HepG2 (cell line): ENCODE measurements at regions not wholly inside any gene's neighbourhood (a gene's known extent, or its start where the extent isn't known, plus 50 kb on each side); places are given as distances from the start of the nearest gene placed in this dataset.

ENCODE experiments used
- ATAC-seq: fragments of 200-7000 bp; cut with Tn5 transposase; 3 replicates; pipeline ENCODE4 v1.9.1; 2020; ENCODE audit warnings: mild to moderate bottlenecking, moderate library complexity
- BruUV-seq: library from RNA; stranded (reverse); fragments of 400-500 nt; replicated peaks from 2 replicates; lab custom pipeline; 2021; lab: Mats Ljungman, UMichigan
- CTCF ChIA-PET: fragments of 300-600 bp; formaldehyde crosslinking; extraction: SDS; loops from one replicate; lab custom pipeline; 2021; ENCODE audit warnings: low total read pairs, inconsistent platforms, low intra/inter-chr PET ratio; lab: Yijun Ruan, JAX
- POLR2A ChIA-PET: fragments of 350-600 bp; sonication (Branson Sonifier 250); formaldehyde crosslinking; loops from one replicate; lab custom pipeline; 2020; ENCODE audit warnings: antibody characterized with exemption, inconsistent platforms; lab: Yijun Ruan, JAX
- DNase-seq: peaks from one replicate; pipeline ENCODE4 v3.0.0-alpha.2; 2015; ENCODE audit warnings: low spot score
- FAIRE-seq: peaks from 3 replicates; lab custom pipeline; 2011; peaks lifted over from hg19 to GRCh38; lab: Jason Lieb, UNC
- H2AFZ ChIP-seq: one replicate; pipeline ENCODE4 v1.6.1; 2011; ENCODE audit warnings: low read length, inconsistent platforms
- H3K27ac ChIP-seq: fragments of 300-600 bp; 3 replicates; pipeline ENCODE4 v1.8.0; 2011; ENCODE audit warnings: mixed run types, mild to moderate bottlenecking, mixed read lengths, low read length, inconsistent platforms; ENCODE audit not compliant: insufficient read depth; ENCODE audit errors: extremely low read length
- H3K27me3 ChIP-seq, 2 experiments: fragments of 200-600 bp in 1 of 2; 2 replicates in 1 of 2; 3 replicates in 1 of 2; pipeline versions ENCODE4 v1.6.0 to v1.8.0; 2011; ENCODE audit warnings: low read length in 2 of 2, mild to moderate bottlenecking in 2 of 2, moderate library complexity in 2 of 2, inconsistent platforms in 1 of 2; ENCODE audit not compliant: insufficient read depth in 2 of 2, control insufficient read depth in 1 of 2
- H3K36me3 ChIP-seq, 2 experiments: fragments of 200-600 bp in 1 of 2; replicated peaks in 1 of 2; 2 replicates in 1 of 2; 3 replicates in 1 of 2; pipeline versions ENCODE4 v1.5.1 to v1.8.0; 2011; ENCODE audit warnings: low read length in 2 of 2, inconsistent platforms in 1 of 2; ENCODE audit not compliant: insufficient read depth in 2 of 2, control insufficient read depth in 1 of 2
- H3K4me1 ChIP-seq: 2 replicates; pipeline ENCODE4 v1.5.1; 2012; ENCODE audit warnings: low read length, inconsistent platforms; ENCODE audit not compliant: insufficient read depth
- H3K4me2 ChIP-seq: 2 replicates; pipeline ENCODE4 v1.6.0; 2011; ENCODE audit warnings: low read depth, low read length, inconsistent platforms
- H3K4me3 ChIP-seq, 3 experiments: fragments of 200-600 bp in 1 of 3; sonication (generic), shearing (Covaris generic) in 1 of 3; replicated peaks in 1 of 3; 2 replicates each; pipeline ENCODE4 v1.5.1; 2011 to 2016; ENCODE audit warnings: low read length in 3 of 3, inconsistent platforms in 2 of 3, low read depth in 2 of 3, mild to moderate bottlenecking in 2 of 3, control low read depth in 1 of 3, mixed read lengths in 1 of 3; ENCODE audit not compliant: insufficient read depth in 1 of 3
- H3K79me2 ChIP-seq: one replicate; pipeline ENCODE4 v1.6.1; 2011; ENCODE audit warnings: low read length, inconsistent platforms; ENCODE audit not compliant: insufficient read depth
- H3K9ac ChIP-seq: 2 replicates; pipeline ENCODE4 v1.6.0; 2011; ENCODE audit warnings: mild to moderate bottlenecking, low read depth, low read length, inconsistent platforms; ENCODE audit not compliant: insufficient read depth
- H3K9me3 ChIP-seq: 2 replicates; pipeline ENCODE4 v1.5.1; 2012; ENCODE audit warnings: mild to moderate bottlenecking, low read length
- H4K20me1 ChIP-seq: 2 replicates; pipeline ENCODE4 v1.6.0; 2011; ENCODE audit warnings: inconsistent platforms, mild to moderate bottlenecking, low read length, moderate library complexity; ENCODE audit not compliant: insufficient read depth
- AGO1 ChIP-seq: fragments of 200-400 bp; formaldehyde crosslinking; IDR thresholded peaks from 2 replicates; pipeline ENCODE4 v1.6.1; 2017; ENCODE audit warnings: mild to moderate bottlenecking, low read depth, low read length, moderate library complexity; ENCODE audit not compliant: poor library complexity, severe bottlenecking
- GLI4 ChIP-seq: sonication (generic); formaldehyde crosslinking; IDR thresholded peaks from 2 replicates; pipeline ENCODE4 v1.5.1; 2020; ENCODE audit warnings: missing genetic modification reagents, mild to moderate bottlenecking, moderate library complexity, borderline replicate concordance
- HMGA1 ChIP-seq: sonication (generic); formaldehyde crosslinking; conservative IDR thresholded peaks from 2 replicates; pipeline ENCODE4 v1.4.0; 2020; ENCODE audit warnings: missing genetic modification reagents
- NRL ChIP-seq: sonication (generic); formaldehyde crosslinking; IDR thresholded peaks from 2 replicates; pipeline ENCODE4 v1.5.0; 2020; ENCODE audit warnings: missing genetic modification reagents, mild to moderate bottlenecking, moderate library complexity, borderline replicate concordance
- SMC3 ChIP-seq: IDR thresholded peaks from 2 replicates; pipeline ENCODE4 v1.6.1; 2011; ENCODE audit warnings: low read length, improper control_type of control experiment
- STAG1 ChIP-seq: sonication (generic); formaldehyde crosslinking; IDR thresholded peaks from 2 replicates; pipeline ENCODE4 v1.4.0; 2020; ENCODE audit warnings: missing genetic modification reagents
- TMF1 ChIP-seq: sonication (generic); formaldehyde crosslinking; IDR thresholded peaks from 2 replicates; pipeline ENCODE4 v1.8.1; 2022; ENCODE audit warnings: low read depth, missing genetic modification reagents
- ZFP1 ChIP-seq: IDR thresholded peaks from 2 replicates; pipeline ENCODE4 v1.6.1; 2016
- ZNF207 ChIP-seq: fragments of 450-650 bp; IDR thresholded peaks from 2 replicates; pipeline ENCODE4 v1.6.1; 2016; ENCODE audit warnings: antibody characterized with exemption, borderline replicate concordance
- ZNF260 ChIP-seq: sonication (generic); formaldehyde crosslinking; IDR thresholded peaks from 2 replicates; pipeline ENCODE4 v1.4.0; 2020; ENCODE audit warnings: missing genetic modification reagents, low read depth, mild to moderate bottlenecking, borderline replicate concordance
- ZNF30 ChIP-seq: sonication (generic); formaldehyde crosslinking; IDR thresholded peaks from 2 replicates; pipeline ENCODE4 v1.5.0; 2020; ENCODE audit warnings: mild to moderate bottlenecking, missing genetic modification reagents
- ZNF674 ChIP-seq: sonication (generic); formaldehyde crosslinking; IDR thresholded peaks from 2 replicates; pipeline ENCODE4 v1.5.0; 2020; ENCODE audit warnings: low read depth, mild to moderate bottlenecking, missing genetic modification reagents
- ZNF678 ChIP-seq: sonication (generic); formaldehyde crosslinking; IDR thresholded peaks from 2 replicates; pipeline ENCODE4 v1.4.0; 2020; ENCODE audit warnings: mild to moderate bottlenecking, missing genetic modification reagents
- WGBS: methylation state at CpG from one replicate; pipeline ENCODE4 v1.1.6; 2017; ENCODE audit warnings: low lambda C conversion rate; 5-methylcytosine and 5-hydroxymethylcytosine counted together
- in situ Hi-C: cut with HindIII; loops from 2 replicates; pipeline ENCODE4 v1.10.0; 2017; ENCODE audit warnings: low pct_unique_long_range_greater_than_20kb; ENCODE audit not compliant: extremely low pct_ligation_motif_present
- intact Hi-C: fragments of 100-400 bp; cut with micrococcal nuclease; formaldehyde crosslinking; loops from one replicate; pipeline ENCODE4 v1.10.0; 2022; ENCODE audit not compliant: unreplicated experiment
- TF ChIP-seq, protein P1 (sequence below): sonication (generic); IDR thresholded peaks from 2 replicates; pipeline ENCODE4 v1.6.1; 2016; ENCODE audit warnings: low read depth, borderline replicate concordance
- TF ChIP-seq, protein P2 (sequence below): sonication (generic); formaldehyde crosslinking; IDR thresholded peaks from 2 replicates; pipeline ENCODE4 v1.5.0; 2020; ENCODE audit warnings: mild to moderate bottlenecking, missing genetic modification reagents, moderate library complexity
- TF ChIP-seq, protein P3 (sequence below): sonication (generic); formaldehyde crosslinking; IDR thresholded peaks from 2 replicates; pipeline ENCODE4 v1.4.0; 2020; ENCODE audit warnings: missing genetic modification reagents; ENCODE audit errors: not compliant biosample characterization
- TF ChIP-seq, protein P4 (sequence below): sonication (generic); formaldehyde crosslinking; IDR thresholded peaks from 2 replicates; pipeline ENCODE4 v1.4.0; 2020; ENCODE audit warnings: missing genetic modification reagents
- TF ChIP-seq, protein P5 (sequence below): IDR thresholded peaks from 2 replicates; pipeline ENCODE4 v1.6.1; 2016

DNA sequence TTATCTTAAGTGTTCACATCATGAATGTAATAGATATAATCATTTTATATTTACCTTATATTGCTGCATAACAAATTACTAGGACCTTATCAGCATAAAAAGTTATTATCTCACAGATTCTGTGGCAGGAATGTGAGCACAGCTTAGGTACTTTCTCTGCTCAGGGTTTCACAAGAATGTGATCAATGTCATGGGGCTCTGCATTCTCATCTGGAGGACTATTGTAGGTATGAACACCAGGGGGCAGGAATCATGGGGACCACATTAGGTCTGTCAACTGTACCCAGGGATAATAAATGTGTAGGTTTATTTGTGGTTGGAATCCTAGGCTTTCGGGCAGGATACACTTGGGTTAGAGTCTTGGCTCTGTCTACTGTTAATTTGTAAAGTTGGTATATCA, 519.2 kb downstream of the ARAP2 start:
- Histone ChIP-seq H3K27me3 (no peaks in the 10 kb centered on the region), H3K36me3 (no peaks in the 10 kb centered on the region), H2AFZ (no peak overlapping the region), H3K4me3 (no peak overlapping the region), H3K4me2 (no peak overlapping the region), H3K79me2 (no peaks in the 10 kb centered on the region), H3K27ac (no peak overlapping the region), H3K9me3 (no peaks in the 10 kb centered on the region), H3K9ac (no peak overlapping the region), H4K20me1 (no peaks in the 10 kb centered on the region), H3K4me1 (peaks cover 6% of the 10 kb centered on the region; the same call in 1 of the 2 replicates)
- ATAC-seq = peak; percentile 78
- 70% methylated on average over 1 of the region's 1 CpG for WGBS
- POLR2A ChIA-PET = no interaction called here
- no peak for FAIRE-seq
- CTCF ChIA-PET = no interaction called here
- intact Hi-C loops (loop anchor here (1.0 kb wide), 1 partner anchor 183 kb away; no protein-coding TSS in a partner anchor), in situ Hi-C loops (no loop called here)
- peak; percentile 22 for DNase-seq
- BruUV-seq = no TSS peak
- TF ChIP-seq, protein P1, sequence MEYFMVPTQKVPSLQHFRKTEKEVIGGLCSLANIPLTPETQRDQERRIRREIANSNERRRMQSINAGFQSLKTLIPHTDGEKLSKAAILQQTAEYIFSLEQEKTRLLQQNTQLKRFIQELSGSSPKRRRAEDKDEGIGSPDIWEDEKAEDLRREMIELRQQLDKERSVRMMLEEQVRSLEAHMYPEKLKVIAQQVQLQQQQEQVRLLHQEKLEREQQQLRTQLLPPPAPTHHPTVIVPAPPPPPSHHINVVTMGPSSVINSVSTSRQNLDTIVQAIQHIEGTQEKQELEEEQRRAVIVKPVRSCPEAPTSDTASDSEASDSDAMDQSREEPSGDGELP = no peak
- TF ChIP-seq ZNF260 (CRISPR knock-in tag) (no peak), HMGA1 (CRISPR knock-in tag) (no peak), ZNF674 (CRISPR knock-in tag) (no peak), ZNF678 (CRISPR knock-in tag) (no peak), TMF1 (no peak), NRL (CRISPR knock-in tag) (no peak), ZNF207 (no peak), SMC3 (peak; percentile 34; the same call in 1 of the 2 replicates), ZNF30 (CRISPR knock-in tag) (no peak), STAG1 (CRISPR knock-in tag) (peak; percentile 43), ZFP1 (CRISPR knock-in tag) (no peak), GLI4 (CRISPR knock-in tag) (no peak), AGO1 (no peak)
- TF ChIP-seq, protein P2, sequence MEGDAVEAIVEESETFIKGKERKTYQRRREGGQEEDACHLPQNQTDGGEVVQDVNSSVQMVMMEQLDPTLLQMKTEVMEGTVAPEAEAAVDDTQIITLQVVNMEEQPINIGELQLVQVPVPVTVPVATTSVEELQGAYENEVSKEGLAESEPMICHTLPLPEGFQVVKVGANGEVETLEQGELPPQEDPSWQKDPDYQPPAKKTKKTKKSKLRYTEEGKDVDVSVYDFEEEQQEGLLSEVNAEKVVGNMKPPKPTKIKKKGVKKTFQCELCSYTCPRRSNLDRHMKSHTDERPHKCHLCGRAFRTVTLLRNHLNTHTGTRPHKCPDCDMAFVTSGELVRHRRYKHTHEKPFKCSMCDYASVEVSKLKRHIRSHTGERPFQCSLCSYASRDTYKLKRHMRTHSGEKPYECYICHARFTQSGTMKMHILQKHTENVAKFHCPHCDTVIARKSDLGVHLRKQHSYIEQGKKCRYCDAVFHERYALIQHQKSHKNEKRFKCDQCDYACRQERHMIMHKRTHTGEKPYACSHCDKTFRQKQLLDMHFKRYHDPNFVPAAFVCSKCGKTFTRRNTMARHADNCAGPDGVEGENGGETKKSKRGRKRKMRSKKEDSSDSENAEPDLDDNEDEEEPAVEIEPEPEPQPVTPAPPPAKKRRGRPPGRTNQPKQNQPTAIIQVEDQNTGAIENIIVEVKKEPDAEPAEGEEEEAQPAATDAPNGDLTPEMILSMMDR (CRISPR knock-in tag) = peak; percentile 46; the same call in 1 of the 2 replicates
- TF ChIP-seq, protein P3, sequence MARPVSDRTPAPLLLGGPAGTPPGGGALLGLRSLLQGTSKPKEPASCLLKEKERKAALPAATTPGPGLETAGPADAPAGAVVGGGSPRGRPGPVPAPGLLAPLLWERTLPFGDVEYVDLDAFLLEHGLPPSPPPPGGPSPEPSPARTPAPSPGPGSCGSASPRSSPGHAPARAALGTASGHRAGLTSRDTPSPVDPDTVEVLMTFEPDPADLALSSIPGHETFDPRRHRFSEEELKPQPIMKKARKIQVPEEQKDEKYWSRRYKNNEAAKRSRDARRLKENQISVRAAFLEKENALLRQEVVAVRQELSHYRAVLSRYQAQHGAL (CRISPR knock-in tag) = no peak
- TF ChIP-seq, protein P4, sequence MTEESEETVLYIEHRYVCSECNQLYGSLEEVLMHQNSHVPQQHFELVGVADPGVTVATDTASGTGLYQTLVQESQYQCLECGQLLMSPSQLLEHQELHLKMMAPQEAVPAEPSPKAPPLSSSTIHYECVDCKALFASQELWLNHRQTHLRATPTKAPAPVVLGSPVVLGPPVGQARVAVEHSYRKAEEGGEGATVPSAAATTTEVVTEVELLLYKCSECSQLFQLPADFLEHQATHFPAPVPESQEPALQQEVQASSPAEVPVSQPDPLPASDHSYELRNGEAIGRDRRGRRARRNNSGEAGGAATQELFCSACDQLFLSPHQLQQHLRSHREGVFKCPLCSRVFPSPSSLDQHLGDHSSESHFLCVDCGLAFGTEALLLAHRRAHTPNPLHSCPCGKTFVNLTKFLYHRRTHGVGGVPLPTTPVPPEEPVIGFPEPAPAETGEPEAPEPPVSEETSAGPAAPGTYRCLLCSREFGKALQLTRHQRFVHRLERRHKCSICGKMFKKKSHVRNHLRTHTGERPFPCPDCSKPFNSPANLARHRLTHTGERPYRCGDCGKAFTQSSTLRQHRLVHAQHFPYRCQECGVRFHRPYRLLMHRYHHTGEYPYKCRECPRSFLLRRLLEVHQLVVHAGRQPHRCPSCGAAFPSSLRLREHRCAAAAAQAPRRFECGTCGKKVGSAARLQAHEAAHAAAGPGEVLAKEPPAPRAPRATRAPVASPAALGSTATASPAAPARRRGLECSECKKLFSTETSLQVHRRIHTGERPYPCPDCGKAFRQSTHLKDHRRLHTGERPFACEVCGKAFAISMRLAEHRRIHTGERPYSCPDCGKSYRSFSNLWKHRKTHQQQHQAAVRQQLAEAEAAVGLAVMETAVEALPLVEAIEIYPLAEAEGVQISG = no peak
- TF ChIP-seq, protein P5, sequence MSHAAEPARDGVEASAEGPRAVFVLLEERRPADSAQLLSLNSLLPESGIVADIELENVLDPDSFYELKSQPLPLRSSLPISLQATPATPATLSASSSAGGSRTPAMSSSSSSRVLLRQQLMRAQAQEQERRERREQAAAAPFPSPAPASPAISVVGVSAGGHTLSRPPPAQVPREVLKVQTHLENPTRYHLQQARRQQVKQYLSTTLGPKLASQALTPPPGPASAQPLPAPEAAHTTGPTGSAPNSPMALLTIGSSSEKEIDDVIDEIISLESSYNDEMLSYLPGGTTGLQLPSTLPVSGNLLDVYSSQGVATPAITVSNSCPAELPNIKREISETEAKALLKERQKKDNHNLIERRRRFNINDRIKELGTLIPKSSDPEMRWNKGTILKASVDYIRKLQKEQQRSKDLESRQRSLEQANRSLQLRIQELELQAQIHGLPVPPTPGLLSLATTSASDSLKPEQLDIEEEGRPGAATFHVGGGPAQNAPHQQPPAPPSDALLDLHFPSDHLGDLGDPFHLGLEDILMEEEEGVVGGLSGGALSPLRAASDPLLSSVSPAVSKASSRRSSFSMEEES (CRISPR knock-in tag) = no peak
